A673 (cell line): ENCODE measurements at regions not wholly inside any gene's neighbourhood (a gene's known extent, or its start where the extent isn't known, plus 50 kb on each side); places are given as distances from the start of the nearest gene placed in this dataset.
"Not testable (repeated sequence)": the region's sequence is repeated elsewhere in the genome, so short reads cannot be mapped to it uniquely, and the experiment has no call there.

Source experiments
- EZH2 ChIP-seq: fragments of 200-600 bp; sonication (generic); IDR thresholded peaks from 2 replicates; pipeline ENCODE4 v1.6.1; 2017; ENCODE audit warnings: borderline replicate concordance, low read depth, mild to moderate bottlenecking, mixed read lengths, antibody characterized with exemption, low read length; ENCODE audit not compliant: poor library complexity, severe bottlenecking
- TF ChIP-seq, protein P1 (sequence below): fragments of 300-800, 200-600 bp; sonication (generic); conservative IDR thresholded peaks from 2 replicates; pipeline ENCODE4 v1.5.1; 2017; ENCODE audit warnings: low read depth, mild to moderate bottlenecking, antibody characterized with exemption, low read length, moderate library complexity, mixed read lengths

DNA sequence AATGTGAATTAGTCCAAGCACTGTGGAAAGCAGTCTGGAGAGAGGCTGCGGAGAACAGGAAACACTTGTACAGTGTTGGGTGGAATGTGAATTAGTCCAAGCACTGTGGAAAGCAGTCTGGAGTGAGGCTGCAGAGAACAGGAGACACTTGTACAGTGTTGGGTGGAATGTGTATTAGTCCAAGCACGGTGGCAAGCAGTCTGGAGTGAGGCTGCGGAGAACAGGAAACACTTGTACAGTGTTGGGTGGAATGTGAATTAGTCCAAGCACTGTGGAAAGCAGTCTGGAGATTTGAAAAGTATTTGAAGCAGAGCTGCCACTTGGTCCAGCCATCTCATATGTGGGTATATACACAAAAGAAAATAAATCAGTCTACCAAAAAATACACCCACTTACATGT is 111.5 kb downstream of the OR4M2 start:
- TF ChIP-seq, protein P1, sequence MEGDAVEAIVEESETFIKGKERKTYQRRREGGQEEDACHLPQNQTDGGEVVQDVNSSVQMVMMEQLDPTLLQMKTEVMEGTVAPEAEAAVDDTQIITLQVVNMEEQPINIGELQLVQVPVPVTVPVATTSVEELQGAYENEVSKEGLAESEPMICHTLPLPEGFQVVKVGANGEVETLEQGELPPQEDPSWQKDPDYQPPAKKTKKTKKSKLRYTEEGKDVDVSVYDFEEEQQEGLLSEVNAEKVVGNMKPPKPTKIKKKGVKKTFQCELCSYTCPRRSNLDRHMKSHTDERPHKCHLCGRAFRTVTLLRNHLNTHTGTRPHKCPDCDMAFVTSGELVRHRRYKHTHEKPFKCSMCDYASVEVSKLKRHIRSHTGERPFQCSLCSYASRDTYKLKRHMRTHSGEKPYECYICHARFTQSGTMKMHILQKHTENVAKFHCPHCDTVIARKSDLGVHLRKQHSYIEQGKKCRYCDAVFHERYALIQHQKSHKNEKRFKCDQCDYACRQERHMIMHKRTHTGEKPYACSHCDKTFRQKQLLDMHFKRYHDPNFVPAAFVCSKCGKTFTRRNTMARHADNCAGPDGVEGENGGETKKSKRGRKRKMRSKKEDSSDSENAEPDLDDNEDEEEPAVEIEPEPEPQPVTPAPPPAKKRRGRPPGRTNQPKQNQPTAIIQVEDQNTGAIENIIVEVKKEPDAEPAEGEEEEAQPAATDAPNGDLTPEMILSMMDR = not testable (repeated sequence)
- not testable (repeated sequence) for TF ChIP-seq EZH2
